Epithelial cell of proximal tubule (primary cell): ENCODE measurements at regions not wholly inside any gene's neighbourhood (a gene's known extent, or its start where the extent isn't known, plus 50 kb on each side); places are given as distances from the start of the nearest gene placed in this dataset.

Experiments
- DNase-seq: peaks from one replicate; pipeline ENCODE4 v3.0.0-alpha.2; 2011; ENCODE audit warnings: low read depth
- H3K4me3 ChIP-seq: 2 replicates; pipeline ENCODE4 v1.5.1; 2011; ENCODE audit warnings: low read depth, mild to moderate bottlenecking, low read length
- CTCF ChIP-seq: conservative IDR thresholded peaks from 2 replicates; pipeline ENCODE4 v1.5.1; 2012; ENCODE audit warnings: low read depth, mild to moderate bottlenecking, low read length

GRCh38 chr5:23372177-23372576, 135.2 kb upstream of the PRDM9 start:
- no peak overlapping the region for H3K4me3 ChIP-seq
- no peak for TF ChIP-seq CTCF
- no peak for DNase-seq

GRCh38 chr5:23368393-23368792, 139.0 kb upstream of the PRDM9 start:
- TF ChIP-seq CTCF = no peak
- H3K4me3 ChIP-seq = no peak overlapping the region
- no peak for DNase-seq

- no peak for DNase-seq
- no peak for TF ChIP-seq CTCF
These were observed 139.5 kb upstream of the PRDM9 start for GRCh38 chr5:23367874-23368273.

GRCh38 chr5:23353286-23353685, 154.1 kb upstream of the PRDM9 start:
- no peak for TF ChIP-seq CTCF
- no peak overlapping the region for H3K4me3 ChIP-seq
- DNase-seq = no peak

More at GRCh38 chr5:23367874-23368273, 139.5 kb upstream of the PRDM9 start:
- H3K4me3 ChIP-seq = no peak overlapping the region

GRCh38 chr5:23352446-23352845, 155.0 kb upstream of the PRDM9 start:
- H3K4me3 ChIP-seq = no peak overlapping the region
- TF ChIP-seq CTCF = peak; percentile 73
- peak; percentile 4 for DNase-seq

GRCh38 chr5:23343121-23343520, 164.3 kb upstream of the PRDM9 start:
- TF ChIP-seq CTCF = no peak

GRCh38 chr5:23332650-23333251, 174.7 kb upstream of the PRDM9 start:
- TF ChIP-seq CTCF = peak; percentile 68
- DNase-seq = no peak
- no peak overlapping the region for H3K4me3 ChIP-seq

More at GRCh38 chr5:23343121-23343520, 164.3 kb upstream of the PRDM9 start:
- no peak for DNase-seq
- no peak overlapping the region for H3K4me3 ChIP-seq
